Right lobe of liver (tissue), 6 donors: ENCODE measurements at regions not wholly inside any gene's neighbourhood (a gene's known extent, or its start where the extent isn't known, plus 50 kb on each side); places are given as distances from the start of the nearest gene placed in this dataset.

Experiments used
- ATAC-seq, 4 donors: fragments of 200-7000 bp; cut with Tn5 transposase; one replicate each; pipeline ENCODE4 v1.9.1; 2020; ENCODE audit warnings: mild to moderate bottlenecking in 4 of 4, moderate library complexity in 4 of 4
- DNase-seq, 3 donors: peaks; one replicate each; pipeline ENCODE4 v3.0.0-alpha.2; 2020
- H3K27ac ChIP-seq, 3 donors: fragments of 200-600 bp; one replicate each; pipeline ENCODE4 v1.8.0; 2022
- H3K27me3 ChIP-seq, 2 donors: fragments of 200-600 bp; one replicate each; pipeline ENCODE4 v1.8.0; 2022
- H3K36me3 ChIP-seq, 4 donors: fragments of 200-600 bp; sonication (generic) in 1 of 4; one replicate each; pipeline versions ENCODE4 v1.5.1 to v1.8.0; 2017 to 2022; ENCODE audit warnings: control low read depth in 1 of 4
- H3K4me1 ChIP-seq, 4 donors: fragments of 200-600 bp; sonication (generic) in 1 of 4; one replicate each; pipeline versions ENCODE4 v1.5.1 to v1.8.0; 2017 to 2022; ENCODE audit warnings: control low read depth in 1 of 4
- H3K4me3 ChIP-seq, 3 donors: fragments of 200-600 bp; one replicate each; pipeline ENCODE4 v1.8.0; 2022
- H3K9me3 ChIP-seq, 4 donors: fragments of 200-600 bp; sonication (generic) in 1 of 4; one replicate each; pipeline versions ENCODE4 v1.5.1 to v1.8.0; 2017 to 2022; ENCODE audit warnings: control low read depth in 1 of 4
- POLR2A ChIP-seq: fragments of 450-650 bp; IDR thresholded peaks from one replicate; pipeline ENCODE4 v1.6.1; 2017; ENCODE audit warnings: antibody characterized with exemption, mild to moderate bottlenecking
- WGBS: methylation state at CpG from one replicate; pipeline ENCODE4 v1.1.6; 2018; ENCODE audit warnings: low coverage, low lambda C conversion rate; ENCODE audit not compliant: insufficient coverage; ENCODE audit errors: missing lambda C conversion rate; 5-methylcytosine and 5-hydroxymethylcytosine counted together
- intact Hi-C, 2 donors: fragments of 100-400 bp; cut with DNase I; formaldehyde crosslinking; loops; one replicate each; pipeline versions ENCODE4 v1.11.2 to v1.14.1; 2022
- TF ChIP-seq, protein P1 (sequence below), 4 donors: fragments of 200-600 bp in 3 of 4; fragments of 450-650 bp in 1 of 4; IDR thresholded peaks; one replicate each; pipeline versions ENCODE4 v1.5.1 to v1.8.0; 2016 to 2022; ENCODE audit warnings: antibody characterized with exemption in 4 of 4, mild to moderate bottlenecking in 2 of 4
- donor health status: DM: no; HTN: yes; CAD: no.
- donor health status: DM: no; HTN: no; CAD: no.
- donor health status: DM: no; HTN: no; CAD: no.
- donor health status: DM: no; HTN: yes; CAD: no.
- donor health status: DM: no; HTN: yes; CAD: no.

DNA sequence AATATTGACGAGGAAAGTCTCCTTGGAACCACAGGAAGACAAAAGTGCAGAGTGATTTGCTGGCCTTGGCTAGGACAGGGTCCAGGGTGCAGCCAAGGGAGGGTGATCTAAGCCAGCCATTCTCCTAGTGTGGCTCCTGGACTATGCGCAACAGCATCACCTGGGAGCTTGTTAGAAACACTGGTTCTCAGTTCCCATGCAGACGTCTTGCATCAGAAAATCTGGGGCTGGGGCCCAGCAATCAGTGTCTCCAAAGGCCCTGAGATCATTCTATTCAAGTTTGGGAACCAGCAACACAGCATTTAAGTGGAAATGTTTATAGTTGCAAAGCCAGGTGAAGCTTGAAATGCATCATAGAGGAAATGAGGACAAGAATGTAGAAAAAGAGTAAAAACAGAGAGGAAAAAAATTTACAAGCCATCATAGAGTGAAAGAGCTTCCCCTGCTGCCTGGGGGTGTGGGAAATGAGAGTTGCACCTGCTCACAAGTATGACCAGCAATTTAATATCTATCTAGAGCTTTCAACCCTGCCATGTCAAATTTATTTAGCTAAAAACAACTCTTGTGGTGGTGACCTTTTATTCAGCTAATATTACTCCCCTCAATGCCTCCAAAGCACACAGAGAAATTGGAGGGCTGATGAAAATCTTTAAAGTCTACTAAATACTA is 54.4 kb upstream of the SEC11C start:
- 43% methylated on average over 1 of the region's 3 CpGs for whole genome bisulfite sequencing
- Histone ChIP-seq H3K9me3 (no peaks in the 10 kb centered on the region), H3K27ac (no peak overlapping the region), H3K27me3 (no peaks in the 10 kb centered on the region), H3K36me3 (no peaks in the 10 kb centered on the region), H3K4me1 (no peaks in the 10 kb centered on the region), H3K4me3 (no peak overlapping the region)
- intact Hi-C loops = no loop called here
- ATAC-seq (no peak), DNase-seq (no peak)
- TF ChIP-seq, protein P1, sequence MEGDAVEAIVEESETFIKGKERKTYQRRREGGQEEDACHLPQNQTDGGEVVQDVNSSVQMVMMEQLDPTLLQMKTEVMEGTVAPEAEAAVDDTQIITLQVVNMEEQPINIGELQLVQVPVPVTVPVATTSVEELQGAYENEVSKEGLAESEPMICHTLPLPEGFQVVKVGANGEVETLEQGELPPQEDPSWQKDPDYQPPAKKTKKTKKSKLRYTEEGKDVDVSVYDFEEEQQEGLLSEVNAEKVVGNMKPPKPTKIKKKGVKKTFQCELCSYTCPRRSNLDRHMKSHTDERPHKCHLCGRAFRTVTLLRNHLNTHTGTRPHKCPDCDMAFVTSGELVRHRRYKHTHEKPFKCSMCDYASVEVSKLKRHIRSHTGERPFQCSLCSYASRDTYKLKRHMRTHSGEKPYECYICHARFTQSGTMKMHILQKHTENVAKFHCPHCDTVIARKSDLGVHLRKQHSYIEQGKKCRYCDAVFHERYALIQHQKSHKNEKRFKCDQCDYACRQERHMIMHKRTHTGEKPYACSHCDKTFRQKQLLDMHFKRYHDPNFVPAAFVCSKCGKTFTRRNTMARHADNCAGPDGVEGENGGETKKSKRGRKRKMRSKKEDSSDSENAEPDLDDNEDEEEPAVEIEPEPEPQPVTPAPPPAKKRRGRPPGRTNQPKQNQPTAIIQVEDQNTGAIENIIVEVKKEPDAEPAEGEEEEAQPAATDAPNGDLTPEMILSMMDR (IDR thresholded peaks at IDR 0.05) = no peak
- no peak for TF ChIP-seq POLR2A

DNA sequence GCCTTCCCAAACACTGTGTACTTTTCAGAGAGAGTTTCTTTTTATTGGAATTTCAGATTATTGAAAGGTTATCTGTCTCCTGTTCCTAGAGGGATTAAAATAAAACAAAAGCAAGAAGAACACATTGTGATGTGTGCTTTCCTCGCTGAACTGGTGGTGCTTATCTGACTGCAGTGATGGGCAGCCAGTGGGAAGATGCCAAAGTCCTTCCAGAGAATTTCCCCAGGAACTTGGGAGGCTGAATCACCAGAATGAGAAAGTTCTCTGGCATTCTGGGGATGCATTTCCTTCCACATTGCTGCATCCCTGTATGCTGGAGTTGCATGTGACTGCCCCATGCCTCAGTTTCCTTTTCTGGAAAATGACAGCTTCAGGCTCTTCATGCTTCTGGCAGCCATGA is 53.9 kb upstream of the SEC11C start:
- intact Hi-C loops = no loop called here
- H3K4me3 ChIP-seq = no peak overlapping the region
- DNase-seq = no peak
- no peaks in the 10 kb centered on the region for H3K9me3 ChIP-seq
- no peak overlapping the region for H3K27ac ChIP-seq
- TF ChIP-seq, protein P1 (IDR thresholded peaks at IDR 0.05) = no peak
- TF ChIP-seq POLR2A = no peak
- ATAC-seq = no peak
- H3K4me1 ChIP-seq = no peaks in the 10 kb centered on the region
- H3K36me3 ChIP-seq = no peaks in the 10 kb centered on the region
- no peaks in the 10 kb centered on the region for H3K27me3 ChIP-seq
- 38% methylated on average over 1 of the region's 1 CpG for WGBS

DNA sequence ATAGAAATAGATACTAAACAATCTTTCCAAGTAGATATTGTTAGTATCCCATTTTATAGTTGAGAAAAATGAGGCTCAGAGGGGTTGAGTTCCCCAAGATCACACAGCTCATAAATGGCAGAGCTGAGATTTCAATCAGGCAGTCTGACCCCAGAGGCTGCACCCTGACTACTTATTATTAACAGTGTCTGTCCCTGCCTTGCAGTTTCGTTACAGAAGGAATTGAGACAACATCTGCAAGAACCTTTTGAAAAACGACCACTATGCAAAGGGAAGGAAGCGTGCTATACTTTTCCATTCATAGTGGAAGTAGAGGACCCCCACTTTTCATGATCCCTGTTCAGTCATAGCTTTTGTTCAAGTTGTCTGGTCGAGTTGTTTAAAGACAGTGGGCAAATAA is 53.2 kb upstream of the SEC11C start:
- H3K27me3 ChIP-seq = no peaks in the 10 kb centered on the region
- no peak overlapping the region for H3K4me3 ChIP-seq
- H3K4me1 ChIP-seq = no peaks in the 10 kb centered on the region
- DNase-seq (no peak), ATAC-seq (no peak)
- no peak overlapping the region for H3K27ac ChIP-seq
- 44% methylated on average over 4 of the region's 4 CpGs for WGBS
- H3K36me3 ChIP-seq = no peaks in the 10 kb centered on the region
- H3K9me3 ChIP-seq = no peaks in the 10 kb centered on the region
- TF ChIP-seq POLR2A = no peak
- TF ChIP-seq, protein P1 (IDR thresholded peaks at IDR 0.05) = no peak
- intact Hi-C loops = no loop called here

DNA sequence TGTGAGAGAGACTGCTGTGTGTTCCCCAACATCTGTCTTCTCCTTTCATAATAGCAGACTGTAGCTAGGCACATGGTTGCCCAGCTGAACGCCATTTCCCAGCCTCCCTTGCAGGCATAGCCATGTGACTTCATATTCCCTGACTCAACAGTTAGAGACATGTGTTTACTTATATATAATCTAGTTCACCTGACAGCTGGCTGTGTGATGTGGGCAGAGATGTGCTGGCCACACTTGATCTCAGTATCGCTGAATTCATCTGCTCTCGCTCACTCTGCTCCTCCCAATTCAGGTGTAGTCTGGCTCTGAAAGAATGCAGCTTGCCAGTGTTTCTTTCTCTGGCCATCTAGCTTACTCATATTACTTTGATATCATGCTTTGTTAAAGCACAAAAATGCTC is 52.3 kb upstream of the SEC11C start:
- WGBS = 83% methylated on average over 2 of the region's 3 CpGs
- no peak overlapping the region for H3K27ac ChIP-seq
- no peaks in the 10 kb centered on the region for H3K9me3 ChIP-seq
- intact Hi-C loops = no loop called here
- H3K4me3 ChIP-seq = no peak overlapping the region
- TF ChIP-seq, protein P1 (IDR thresholded peaks at IDR 0.05) = no peak
- TF ChIP-seq POLR2A = no peak
- no peaks in the 10 kb centered on the region for H3K27me3 ChIP-seq
- ATAC-seq = no peak
- no peaks in the 10 kb centered on the region for H3K36me3 ChIP-seq
- H3K4me1 ChIP-seq = no peaks in the 10 kb centered on the region
- DNase-seq = no peak
